ENCODE measurements at regions not wholly inside any gene's neighbourhood (a gene's known extent, or its start where the extent isn't known, plus 50 kb on each side); places are given as distances from the start of the nearest gene placed in this dataset.
"Not testable (repeated sequence)": the region's sequence is repeated elsewhere in the genome, so short reads cannot be mapped to it uniquely, and the experiment has no call there.

DNA sequence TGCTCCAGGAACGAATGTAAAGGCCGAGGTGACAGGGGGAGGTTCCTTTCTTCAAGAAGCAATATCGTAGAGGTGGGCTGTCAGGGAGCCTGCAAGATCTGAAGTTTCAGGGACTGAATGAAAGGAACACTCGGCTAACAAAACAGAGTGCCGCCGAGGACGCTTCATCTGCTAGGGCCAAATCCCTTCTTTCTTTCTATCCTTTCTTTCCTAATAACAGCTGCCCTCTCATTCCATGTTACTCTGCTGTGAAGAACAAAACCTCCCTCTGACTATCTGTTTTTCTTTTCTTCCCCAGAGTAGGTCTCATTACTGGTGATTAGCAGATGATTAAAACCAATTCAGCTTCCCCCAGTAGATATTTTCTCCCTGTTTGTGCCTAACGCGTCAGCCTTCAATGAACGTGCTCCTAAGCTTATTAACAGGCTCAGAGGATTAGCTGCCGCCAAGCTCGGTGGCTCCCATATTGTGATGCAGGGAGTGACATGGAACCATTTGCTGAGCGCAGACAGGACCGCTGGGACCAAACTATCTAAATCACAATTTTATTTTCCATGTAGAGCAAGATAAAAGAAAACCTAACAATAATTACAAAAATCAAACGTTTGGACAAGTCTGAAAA is 414.6 kb downstream of the TMEM182 start:
- Histone ChIP-seq H3K36me3 (ENCODE audit: control insufficient read depth, insufficient read depth, low read length) (no peaks in the 10 kb centered on the region), H3K27ac (ENCODE audit: low read length) (no peak overlapping the region), H3K27me3 (ENCODE audit: control insufficient read depth, insufficient read depth, low read length) (no peaks in the 10 kb centered on the region), H3K9me3 (ENCODE audit: control insufficient read depth, insufficient read depth, low read length) (no peaks in the 10 kb centered on the region), H3K4me3 (ENCODE audit: low read length) (no peak overlapping the region), H3K4me1 (ENCODE audit: control insufficient read depth, insufficient read depth, low read length) (no peaks in the 10 kb centered on the region)
- no peaks in the 10 kb centered on the region for H3K36me3 Mint-ChIP-seq
- H3K4me3 Mint-ChIP-seq, result no peak overlapping the region
- TF ChIP-seq, protein P1, sequence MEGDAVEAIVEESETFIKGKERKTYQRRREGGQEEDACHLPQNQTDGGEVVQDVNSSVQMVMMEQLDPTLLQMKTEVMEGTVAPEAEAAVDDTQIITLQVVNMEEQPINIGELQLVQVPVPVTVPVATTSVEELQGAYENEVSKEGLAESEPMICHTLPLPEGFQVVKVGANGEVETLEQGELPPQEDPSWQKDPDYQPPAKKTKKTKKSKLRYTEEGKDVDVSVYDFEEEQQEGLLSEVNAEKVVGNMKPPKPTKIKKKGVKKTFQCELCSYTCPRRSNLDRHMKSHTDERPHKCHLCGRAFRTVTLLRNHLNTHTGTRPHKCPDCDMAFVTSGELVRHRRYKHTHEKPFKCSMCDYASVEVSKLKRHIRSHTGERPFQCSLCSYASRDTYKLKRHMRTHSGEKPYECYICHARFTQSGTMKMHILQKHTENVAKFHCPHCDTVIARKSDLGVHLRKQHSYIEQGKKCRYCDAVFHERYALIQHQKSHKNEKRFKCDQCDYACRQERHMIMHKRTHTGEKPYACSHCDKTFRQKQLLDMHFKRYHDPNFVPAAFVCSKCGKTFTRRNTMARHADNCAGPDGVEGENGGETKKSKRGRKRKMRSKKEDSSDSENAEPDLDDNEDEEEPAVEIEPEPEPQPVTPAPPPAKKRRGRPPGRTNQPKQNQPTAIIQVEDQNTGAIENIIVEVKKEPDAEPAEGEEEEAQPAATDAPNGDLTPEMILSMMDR (IDR thresholded peaks at IDR 0.05), result no peak
- intact Hi-C loops (cut with micrococcal nuclease), result no loop called here
- peaks cover 3 to 13% of the 10 kb centered on the region in 2 donors for H3K27me3 Mint-ChIP-seq (ENCODE audit: low read depth in 2 of 2)
- H3K4me1 Mint-ChIP-seq, result peaks cover 0 to 6% of the 10 kb centered on the region in 2 donors
- DNase-seq (no peak), ATAC-seq (no peak)
- 92% methylated on average over 15 of the region's 15 CpGs for WGBS (ENCODE audit: insufficient coverage)
- H3K27ac Mint-ChIP-seq, result no peak overlapping the region
- H3K9me3 Mint-ChIP-seq, result peaks cover 0 to 2% of the 10 kb centered on the region in 2 donors

DNA sequence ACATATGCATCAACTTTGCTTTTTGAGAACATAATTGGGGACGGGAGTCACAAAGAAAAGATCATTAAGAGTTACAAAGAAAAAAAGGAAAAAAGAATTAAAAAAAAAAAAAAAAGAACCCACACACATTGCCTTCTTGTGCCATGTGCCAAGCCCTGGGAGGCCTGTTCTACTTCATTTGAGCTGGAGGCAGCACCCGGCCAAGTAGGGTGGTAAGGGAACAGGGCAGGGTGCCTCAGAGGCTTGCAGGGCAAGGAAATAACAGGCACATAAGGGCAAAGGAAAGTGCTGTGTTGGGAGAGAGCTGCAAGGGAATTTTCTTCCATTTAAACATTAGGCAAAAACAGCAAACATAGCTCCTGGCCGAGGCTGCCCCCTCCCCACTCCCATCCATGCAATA is 418.0 kb downstream of the TMEM182 start:
- DNase-seq (no peak), ATAC-seq (no peak)
- H3K27ac ChIP-seq (ENCODE audit: low read length), result no peak overlapping the region
- no peaks in the 10 kb centered on the region for H3K4me1 ChIP-seq (ENCODE audit: control insufficient read depth, insufficient read depth, low read length)
- intact Hi-C loops (cut with micrococcal nuclease), result no loop called here
- peaks cover 3 to 13% of the 10 kb centered on the region in 2 donors for H3K27me3 Mint-ChIP-seq (ENCODE audit: low read depth in 2 of 2)
- no peaks in the 10 kb centered on the region for H3K9me3 Mint-ChIP-seq
- H3K4me3 Mint-ChIP-seq, result no peak overlapping the region
- WGBS (ENCODE audit: insufficient coverage), result 63% methylated on average over 3 of the region's 3 CpGs
- H3K36me3 ChIP-seq (ENCODE audit: control insufficient read depth, insufficient read depth, low read length), result no peaks in the 10 kb centered on the region
- no peak overlapping the region for H3K27ac Mint-ChIP-seq
- peaks cover 0 to under 1% of the 10 kb centered on the region in 2 donors for H3K4me1 Mint-ChIP-seq
- H3K9me3 ChIP-seq (ENCODE audit: control insufficient read depth, insufficient read depth, low read length), result no peaks in the 10 kb centered on the region
- TF ChIP-seq, protein P1 (IDR thresholded peaks at IDR 0.05), result no peak
- H3K27me3 ChIP-seq (ENCODE audit: control insufficient read depth, insufficient read depth, low read length), result no peaks in the 10 kb centered on the region
- no peak overlapping the region for H3K4me3 ChIP-seq (ENCODE audit: low read length)
- H3K36me3 Mint-ChIP-seq, result no peaks in the 10 kb centered on the region

DNA sequence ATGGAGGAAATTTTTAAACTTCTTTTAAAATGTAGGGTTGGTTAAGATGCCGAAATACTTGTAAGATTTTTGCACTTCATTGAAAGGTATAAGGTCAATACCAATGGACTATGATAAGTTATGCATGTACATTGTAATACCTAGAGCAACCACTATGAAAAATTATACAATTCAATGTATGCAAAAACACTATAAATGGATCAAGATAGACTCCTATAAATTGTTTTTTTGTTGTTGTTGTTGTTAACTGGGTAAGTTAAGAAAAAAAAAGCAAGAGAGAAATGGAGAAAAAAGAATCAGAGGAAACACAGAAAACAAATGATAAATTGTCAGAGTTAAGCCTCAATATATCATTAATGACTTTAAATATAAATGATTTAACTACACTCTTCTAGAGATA is 421.2 kb downstream of the TMEM182 start:
- no peaks in the 10 kb centered on the region for H3K4me1 Mint-ChIP-seq
- H3K36me3 Mint-ChIP-seq, result no peaks in the 10 kb centered on the region
- no peaks in the 10 kb centered on the region for H3K9me3 ChIP-seq (ENCODE audit: control insufficient read depth, insufficient read depth, low read length)
- intact Hi-C loops (cut with micrococcal nuclease), result no loop called here
- ATAC-seq, result no peak
- peaks cover 0 to 13% of the 10 kb centered on the region in 2 donors for H3K27me3 Mint-ChIP-seq (ENCODE audit: low read depth in 2 of 2)
- no peak overlapping the region for H3K27ac ChIP-seq (ENCODE audit: low read length)
- TF ChIP-seq, protein P1 (IDR thresholded peaks at IDR 0.05), result no peak
- H3K9me3 Mint-ChIP-seq, result no peaks in the 10 kb centered on the region
- no peaks in the 10 kb centered on the region for H3K4me1 ChIP-seq (ENCODE audit: control insufficient read depth, insufficient read depth, low read length)
- no peak for DNase-seq
- no peak overlapping the region for H3K4me3 ChIP-seq (ENCODE audit: low read length)
- no peak overlapping the region for H3K4me3 Mint-ChIP-seq
- H3K27me3 ChIP-seq (ENCODE audit: control insufficient read depth, insufficient read depth, low read length), result no peaks in the 10 kb centered on the region
- H3K27ac Mint-ChIP-seq, result no peak overlapping the region
- no peaks in the 10 kb centered on the region for H3K36me3 ChIP-seq (ENCODE audit: control insufficient read depth, insufficient read depth, low read length)
- WGBS (ENCODE audit: insufficient coverage), result no CpG with 5 or more reads among the region's 1 CpG

DNA sequence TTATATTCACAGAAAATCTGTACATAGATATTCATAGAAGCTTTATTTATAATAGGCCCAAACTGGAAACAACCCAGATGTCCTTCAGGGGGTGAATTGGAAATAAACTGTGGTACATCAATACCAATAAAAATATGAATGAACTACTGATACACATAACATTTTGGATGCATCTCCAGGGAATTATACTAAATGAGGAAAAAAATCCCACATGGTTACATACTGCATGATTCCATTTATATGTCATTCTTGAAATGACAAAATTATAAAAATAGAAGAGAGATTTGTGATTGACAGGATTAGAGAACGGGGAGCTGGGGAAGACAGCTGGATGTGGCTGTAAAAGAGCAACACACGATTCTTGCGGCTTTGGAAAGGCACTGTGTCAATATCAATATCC is 435.0 kb downstream of the TMEM182 start:
- DNase-seq (no peak), ATAC-seq (no peak)
- Mint-ChIP-seq H3K27me3 (ENCODE audit: low read depth in 2 of 2) (peaks cover 0 to 3% of the 10 kb centered on the region in 2 donors), H3K27ac (no peak overlapping the region), H3K4me3 (no peak overlapping the region), H3K4me1 (no peaks in the 10 kb centered on the region), H3K9me3 (peaks cover 13 to 28% of the 10 kb centered on the region in 2 donors), H3K36me3 (peaks cover 12% of the 10 kb centered on the region)
- TF ChIP-seq, protein P1 (IDR thresholded peaks at IDR 0.05), result no peak
- H3K9me3 ChIP-seq (ENCODE audit: control insufficient read depth, insufficient read depth, low read length), result peaks cover 9% of the 10 kb centered on the region
- no peaks in the 10 kb centered on the region for H3K27me3 ChIP-seq (ENCODE audit: control insufficient read depth, insufficient read depth, low read length)
- 96% methylated on average over 3 of the region's 3 CpGs for WGBS (ENCODE audit: insufficient coverage)
- H3K4me3 ChIP-seq (ENCODE audit: low read length), result no peak overlapping the region
- H3K27ac ChIP-seq (ENCODE audit: low read length), result no peak overlapping the region
- H3K4me1 ChIP-seq (ENCODE audit: control insufficient read depth, insufficient read depth, low read length), result no peaks in the 10 kb centered on the region
- intact Hi-C loops (cut with micrococcal nuclease), result no loop called here
- no peaks in the 10 kb centered on the region for H3K36me3 ChIP-seq (ENCODE audit: control insufficient read depth, insufficient read depth, low read length)

DNA sequence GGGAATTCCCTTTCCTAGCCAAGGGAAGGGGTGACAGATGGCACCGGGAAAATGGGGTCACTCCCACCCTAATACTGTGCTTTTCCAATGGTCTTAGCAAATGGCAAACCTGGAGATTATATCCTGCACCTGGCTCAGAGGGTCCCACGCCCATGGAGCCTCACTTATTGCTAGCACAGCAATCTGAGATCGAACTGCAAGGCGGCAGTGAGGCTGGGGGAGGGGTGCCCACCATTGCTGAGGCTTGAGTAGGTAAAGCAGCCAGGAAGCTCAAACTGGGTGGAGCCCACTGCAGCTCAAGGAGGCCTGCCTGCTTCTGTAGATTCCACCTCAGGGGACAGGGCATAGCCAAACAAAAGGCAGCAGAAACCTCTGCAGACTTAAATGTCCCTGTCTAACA is 438.9 kb downstream of the TMEM182 start:
- ATAC-seq; H3K27ac ChIP-seq (ENCODE audit: low read length); H3K4me1 Mint-ChIP-seq; H3K4me3 Mint-ChIP-seq; intact Hi-C loops (cut with micrococcal nuclease); H3K36me3 ChIP-seq (ENCODE audit: control insufficient read depth, insufficient read depth, low read length); H3K4me1 ChIP-seq (ENCODE audit: control insufficient read depth, insufficient read depth, low read length); H3K4me3 ChIP-seq (ENCODE audit: low read length); H3K27ac Mint-ChIP-seq; DNase-seq; H3K27me3 Mint-ChIP-seq (ENCODE audit: low read depth in 2 of 2); H3K36me3 Mint-ChIP-seq; H3K27me3 ChIP-seq (ENCODE audit: control insufficient read depth, insufficient read depth, low read length); H3K9me3 ChIP-seq (ENCODE audit: control insufficient read depth, insufficient read depth, low read length): not testable (repeated sequence)
- peaks cover 8 to 26% of the 10 kb centered on the region in 2 donors for H3K9me3 Mint-ChIP-seq
- WGBS (ENCODE audit: insufficient coverage), result 84% methylated on average over 4 of the region's 4 CpGs

Data from natural killer cell (primary cell).